Fibroblast of skin of right quadriceps (primary cell): ENCODE measurements at regions not wholly inside any gene's neighbourhood (a gene's known extent, or its start where the extent isn't known, plus 50 kb on each side); places are given as distances from the start of the nearest gene placed in this dataset.
"Not testable (repeated sequence)": the region's sequence is repeated elsewhere in the genome, so short reads cannot be mapped to it uniquely, and the experiment has no call there.

Source experiments
- DNase-seq: peaks from one replicate; pipeline ENCODE4 v3.0.0-alpha.2; 2013

DNA sequence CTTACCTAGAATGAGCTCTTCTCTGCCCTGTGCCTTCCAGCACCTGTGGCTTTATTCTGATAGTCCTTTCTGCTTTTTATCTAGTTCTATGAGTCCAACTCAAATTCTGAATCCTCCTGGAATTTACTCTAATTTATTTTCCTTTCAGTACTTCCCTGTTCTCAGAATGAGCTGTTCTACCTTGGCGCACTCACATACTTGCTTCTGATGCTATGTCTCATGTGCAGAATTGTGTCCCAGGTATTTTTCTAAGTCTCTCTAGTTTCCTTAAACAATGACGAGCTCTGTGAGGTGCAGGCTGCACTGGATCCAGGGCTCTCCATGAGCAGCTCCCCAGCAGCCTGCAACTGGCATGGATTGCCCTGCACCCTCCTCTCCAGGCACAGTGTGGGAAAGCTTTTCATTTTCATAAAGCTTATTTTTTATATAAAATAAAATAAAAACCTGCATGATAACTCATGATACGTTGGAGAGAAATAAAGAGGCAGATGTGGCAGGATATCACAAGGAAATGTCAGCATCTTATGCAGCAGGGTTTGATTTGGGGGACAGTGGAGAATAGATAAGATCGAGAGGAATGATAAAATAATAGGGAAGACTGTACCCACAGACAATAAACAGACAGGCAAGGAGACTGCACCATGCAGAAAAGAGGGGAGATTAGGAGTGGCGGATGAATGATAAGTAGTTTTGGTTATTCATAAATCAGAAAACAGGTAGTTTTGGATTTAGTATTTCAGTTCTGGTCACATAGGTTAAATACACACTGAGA is 258.2 kb upstream of the POM121L12 start:
- DNase-seq, result no peak

DNA sequence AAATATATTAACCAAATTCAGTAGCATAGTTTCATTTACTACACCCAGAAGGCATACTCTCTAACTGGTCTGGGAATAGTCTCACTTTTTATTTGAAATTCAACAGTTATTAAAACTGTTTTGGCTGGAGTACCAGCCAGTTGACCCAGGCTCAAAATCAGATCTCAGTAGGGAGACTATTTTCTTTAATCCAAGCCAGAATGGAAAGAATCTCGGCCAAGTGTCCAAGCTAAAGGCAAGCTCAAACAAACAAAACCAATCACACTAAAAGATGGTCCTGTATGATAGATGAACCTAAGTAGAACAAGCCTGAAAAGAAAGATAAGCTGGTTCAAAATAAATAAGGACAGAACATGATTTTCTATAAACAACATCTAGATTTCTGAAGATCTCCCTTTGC is 259.6 kb upstream of the POM121L12 start:
- DNase-seq, result no peak

DNA sequence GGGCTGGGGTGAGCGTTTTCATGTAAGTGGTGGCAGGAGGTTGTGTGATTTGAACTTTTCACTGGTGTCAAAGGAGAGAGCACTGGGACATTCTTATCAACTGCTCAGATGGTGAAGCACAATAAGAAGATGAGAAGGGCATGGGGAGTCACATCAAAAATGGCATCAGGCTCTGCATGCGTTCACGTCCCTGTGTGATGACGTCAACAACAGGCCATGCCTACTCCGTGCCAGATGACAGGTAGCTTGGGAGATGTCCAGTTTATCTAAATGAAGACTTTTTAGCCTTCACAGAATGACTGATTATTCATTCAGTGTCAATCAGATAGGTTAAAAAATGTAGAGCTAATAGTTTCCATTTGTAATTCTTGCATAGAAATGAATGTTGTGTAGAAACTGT is 264.3 kb upstream of the POM121L12 start:
- no peak for DNase-seq

DNA sequence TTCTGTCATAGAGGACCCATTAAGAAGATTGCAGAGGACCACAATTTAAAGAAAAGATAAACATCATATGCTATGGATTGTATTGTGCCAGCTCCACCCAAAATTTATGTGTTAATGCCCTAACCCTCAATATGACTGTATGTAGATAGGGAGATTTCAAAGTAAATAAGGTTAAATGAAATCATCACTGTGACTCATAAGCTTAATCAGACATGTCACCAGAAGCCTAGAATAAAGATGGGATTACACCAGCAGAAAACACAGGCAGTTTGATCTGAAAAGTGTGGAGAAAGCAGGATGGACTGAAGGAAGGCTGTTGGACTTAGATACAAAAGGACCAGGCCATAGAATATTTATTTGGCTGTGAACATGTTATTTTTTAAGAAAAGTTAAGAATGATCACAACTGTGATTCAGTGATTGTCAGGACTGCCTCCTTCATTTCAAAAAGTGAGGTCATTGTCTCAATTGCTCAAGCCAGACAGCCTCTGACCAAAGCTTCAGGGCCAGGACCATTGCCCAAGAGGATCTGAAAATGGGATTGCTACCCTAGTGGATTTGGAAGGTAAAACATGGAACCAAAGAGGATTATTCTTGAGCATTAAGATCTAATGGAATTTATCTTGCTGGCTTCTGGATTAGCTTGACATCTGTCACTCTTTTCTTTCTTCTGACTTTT is 270.8 kb upstream of the POM121L12 start:
- no peak for DNase-seq

GRCh38 chr7:52758356-52758755 is 277.1 kb upstream of the POM121L12 start:
- DNase-seq, result no peak

GRCh38 chr7:52753855-52754254 is 281.6 kb upstream of the POM121L12 start:
- DNase-seq, result no peak

DNA sequence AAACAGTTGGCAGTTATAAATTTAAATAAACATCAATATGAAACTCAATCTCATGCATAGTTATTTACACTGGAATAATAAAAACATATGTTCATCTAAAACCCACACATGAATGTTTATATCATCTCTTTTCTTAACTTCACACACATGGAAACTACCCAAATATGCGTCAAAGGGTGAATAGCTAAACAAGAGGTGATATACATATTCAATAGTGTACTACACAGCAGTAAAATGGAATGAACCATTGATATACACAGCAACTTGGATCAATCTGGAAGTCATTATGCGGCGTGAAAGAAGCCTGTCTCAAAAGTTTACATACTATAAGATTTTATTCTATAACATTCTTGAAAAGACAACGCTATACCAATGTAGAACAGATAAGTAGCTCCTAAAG is 282.5 kb upstream of the POM121L12 start:
- DNase-seq, result no peak

- no peak for DNase-seq
Observed at GRCh38 chr7:52749880-52750279, 285.6 kb upstream of the POM121L12 start.

DNA sequence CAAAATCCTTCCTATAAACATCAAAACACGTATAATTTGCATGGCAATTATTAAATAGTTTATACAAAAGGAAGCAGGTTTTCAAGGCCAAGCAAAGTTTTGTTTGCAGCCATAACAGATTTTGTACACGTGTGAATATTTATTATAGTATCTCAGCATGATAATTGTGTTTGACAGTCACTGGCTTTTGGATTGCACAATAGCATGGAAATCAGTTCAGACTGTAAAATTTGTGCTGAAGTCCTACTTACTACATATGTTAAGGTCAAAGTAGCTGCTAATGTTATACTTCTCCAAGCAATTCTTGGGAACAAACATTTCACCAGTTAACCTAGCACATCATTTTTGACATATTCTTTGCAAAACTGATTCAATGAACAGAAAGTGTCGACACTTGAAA is 287.6 kb upstream of the POM121L12 start:
- DNase-seq, result no peak

DNA sequence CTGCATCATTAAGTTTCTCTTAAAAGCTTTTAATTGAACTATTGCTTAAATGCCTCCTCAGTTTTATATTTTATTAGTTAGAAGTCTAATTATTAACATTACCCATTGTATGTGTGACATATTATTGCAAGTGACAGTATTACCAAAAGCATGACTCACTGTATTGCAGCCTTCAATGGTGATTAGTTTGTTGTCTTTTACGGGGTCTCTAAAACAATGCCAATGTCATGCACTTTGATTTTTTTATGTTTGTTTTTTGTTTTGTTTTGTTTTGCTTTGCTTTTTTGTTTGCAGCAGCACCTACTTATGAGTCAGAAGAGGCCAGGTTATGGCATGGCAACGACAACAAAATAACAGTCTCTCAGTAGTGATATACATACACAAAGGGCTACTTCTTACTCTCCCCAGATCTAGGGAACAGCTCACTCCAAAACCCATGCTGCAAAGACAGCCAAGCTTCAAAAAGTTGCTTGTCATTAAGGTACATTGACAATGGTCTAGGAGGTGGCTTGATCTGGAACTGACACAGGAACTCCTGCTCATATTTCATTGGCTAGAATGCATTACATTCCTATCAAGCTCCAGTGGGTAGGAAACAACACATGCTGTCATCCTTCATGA is 293.7 kb upstream of the POM121L12 start:
- no peak for DNase-seq

GRCh38 chr7:52735656-52736055 is 299.8 kb upstream of the POM121L12 start:
- no peak for DNase-seq

DNA sequence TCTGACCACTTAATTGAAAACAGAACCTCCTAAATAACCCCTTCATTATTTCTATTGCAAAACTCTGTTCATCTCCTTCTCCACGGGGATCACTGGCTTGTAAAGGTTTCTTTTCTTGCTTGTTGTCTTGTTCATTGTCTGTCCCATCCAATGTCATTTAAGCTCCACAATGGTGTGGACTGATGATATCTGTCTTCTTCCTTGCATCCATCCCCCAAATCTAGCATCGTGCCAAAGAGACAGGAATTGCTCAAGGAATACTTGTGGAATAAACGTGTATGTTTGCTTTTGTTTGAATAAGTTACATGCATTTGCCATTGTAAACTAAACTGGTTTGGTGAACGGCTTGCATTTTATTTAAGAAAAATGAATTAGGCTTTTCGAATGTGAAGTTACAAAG is 306.8 kb upstream of the POM121L12 start:
- not testable (repeated sequence) for DNase-seq

DNA sequence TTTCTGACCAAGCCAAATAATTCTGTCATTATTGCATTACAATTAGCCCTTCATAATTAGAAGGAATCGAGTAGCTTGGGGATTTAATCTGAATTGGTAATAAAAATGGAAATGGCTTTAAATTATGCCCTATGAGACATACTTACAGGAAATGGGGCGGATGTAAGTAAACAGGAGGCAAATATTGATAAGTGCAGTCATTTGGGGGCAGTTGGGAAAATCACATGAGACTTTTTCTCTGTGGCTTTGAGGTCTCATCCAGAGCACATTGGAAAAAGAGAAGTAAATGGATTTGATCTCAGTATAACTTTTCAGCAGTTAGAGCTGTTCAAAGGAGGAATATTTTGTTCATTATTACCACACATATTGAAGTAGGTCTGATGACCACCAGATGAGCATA is 307.8 kb upstream of the POM121L12 start:
- DNase-seq, result no peak

DNA sequence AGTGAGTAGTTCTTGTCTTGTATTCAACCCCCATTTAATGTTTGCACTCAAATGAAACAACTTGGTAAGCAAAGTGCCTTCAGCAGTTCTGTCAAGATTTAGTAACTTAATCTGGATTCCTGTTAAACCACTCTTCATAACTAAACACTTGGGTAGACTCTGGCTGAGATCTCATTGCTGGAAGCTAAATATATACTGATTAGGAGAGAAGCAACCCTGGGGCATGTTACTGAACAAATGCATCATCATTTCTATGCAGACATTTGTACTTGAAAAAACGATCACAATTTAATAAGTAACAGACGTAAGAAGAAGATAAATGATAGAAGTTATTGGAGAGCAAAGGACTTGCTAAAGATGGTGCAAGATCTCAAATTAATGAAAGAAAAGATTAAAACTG is 308.4 kb upstream of the POM121L12 start:
- DNase-seq, result no peak

DNA sequence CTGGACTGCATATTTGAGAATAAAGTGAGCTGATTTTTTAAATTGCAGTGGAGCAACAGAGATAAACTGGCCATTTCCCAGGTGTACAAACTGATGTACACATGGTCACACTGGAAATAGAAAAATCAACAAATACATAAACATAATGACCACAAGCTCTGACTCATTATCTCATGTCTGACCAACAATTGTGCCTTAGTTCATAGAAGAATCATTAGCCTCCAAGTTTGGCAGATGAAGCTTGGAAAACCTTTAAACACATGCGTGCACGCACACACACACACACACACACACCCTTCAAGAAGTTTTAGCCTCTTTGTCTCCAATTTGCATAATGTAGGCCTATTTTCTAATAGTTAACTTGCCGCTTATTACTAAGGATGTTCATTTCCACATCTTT is 308.9 kb upstream of the POM121L12 start:
- DNase-seq, result no peak

- DNase-seq, result no peak
Observed at GRCh38 chr7:52723606-52724005, 311.8 kb upstream of the POM121L12 start.

- DNase-seq, result no peak
Observed at GRCh38 chr7:52720856-52721255, 314.6 kb upstream of the POM121L12 start.

- DNase-seq, result no peak
Observed at GRCh38 chr7:52719677-52720076, 315.8 kb upstream of the POM121L12 start.

- DNase-seq, result no peak
Observed at GRCh38 chr7:52715701-52716100, 319.7 kb upstream of the POM121L12 start.

DNA sequence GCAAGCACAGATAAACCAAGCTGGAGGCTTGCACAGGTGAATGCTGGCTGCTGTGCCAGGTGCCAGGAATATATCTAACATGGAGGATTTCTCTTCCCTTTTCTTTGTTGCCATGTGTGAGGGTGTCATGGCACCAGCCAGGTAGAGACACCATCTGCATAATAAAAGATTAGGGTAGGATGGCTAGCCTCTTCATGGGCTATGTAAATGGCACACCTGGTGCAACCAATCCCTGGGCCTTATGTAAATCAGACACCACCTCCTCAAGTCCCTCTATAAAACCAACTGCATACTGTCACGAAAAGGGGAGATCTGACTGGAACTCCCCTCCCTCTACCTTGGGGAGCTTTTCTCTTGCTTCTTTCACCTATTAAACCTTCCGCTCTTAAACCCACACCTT is 322.5 kb upstream of the POM121L12 start:
- no peak for DNase-seq

- no peak for DNase-seq
Observed at GRCh38 chr7:52711951-52712350, 323.5 kb upstream of the POM121L12 start.

DNA sequence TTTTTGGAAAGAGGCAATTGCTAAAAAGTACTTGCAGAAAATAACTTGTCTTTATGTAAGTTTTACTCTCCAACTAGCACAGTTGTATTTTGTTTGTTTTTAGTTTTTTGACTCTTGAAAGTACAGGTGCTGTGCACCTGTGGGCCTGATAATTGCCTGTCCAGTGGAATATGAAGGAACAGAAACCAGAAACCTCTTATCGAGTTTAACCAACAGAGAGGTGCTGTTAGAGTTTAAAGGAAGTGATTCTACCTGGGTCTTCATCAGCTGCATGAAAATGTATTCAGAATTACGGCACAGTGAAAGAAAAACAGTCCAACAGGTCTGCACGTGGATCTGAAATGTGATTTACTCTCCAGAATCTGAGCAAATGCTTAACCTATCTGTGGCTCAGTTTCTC is 326.6 kb upstream of the POM121L12 start:
- no peak for DNase-seq

GRCh38 chr7:52705768-52706167 is 329.7 kb upstream of the POM121L12 start:
- DNase-seq, result no peak

DNA sequence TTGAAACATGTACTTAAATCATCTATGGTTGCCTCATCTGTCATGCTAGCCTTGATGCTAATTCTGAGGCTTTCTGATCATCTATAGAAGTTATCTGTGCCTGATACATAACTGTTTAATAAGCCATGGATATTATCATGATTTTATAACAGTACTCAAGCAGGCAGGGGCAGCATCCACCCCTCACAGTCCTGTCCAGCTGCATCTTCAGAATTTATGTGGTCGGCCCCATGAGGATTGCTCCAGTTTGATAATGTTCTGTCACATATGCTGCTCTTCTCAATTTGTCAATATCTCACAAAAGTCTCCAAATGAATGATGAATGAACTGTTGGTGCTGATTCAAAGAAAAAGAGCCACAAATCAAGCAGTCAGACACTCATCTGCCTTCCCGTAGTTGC is 335.1 kb upstream of the POM121L12 start:
- no peak for DNase-seq
